GM19452 (cell line): ENCODE measurements at regions not wholly inside any gene's neighbourhood (a gene's known extent, or its start where the extent isn't known, plus 50 kb on each side); places are given as distances from the start of the nearest gene placed in this dataset.

Experiments
- ATAC-seq: cut with Tn5 transposase; IDR thresholded peaks from one replicate; pipeline ENCODE4 v1.9.1; 2021; ENCODE audit not compliant: unreplicated experiment

- ATAC-seq = no peak
Measured at GRCh38 chr4:63817196-63817865, 591.9 kb downstream of the TECRL start.

DNA sequence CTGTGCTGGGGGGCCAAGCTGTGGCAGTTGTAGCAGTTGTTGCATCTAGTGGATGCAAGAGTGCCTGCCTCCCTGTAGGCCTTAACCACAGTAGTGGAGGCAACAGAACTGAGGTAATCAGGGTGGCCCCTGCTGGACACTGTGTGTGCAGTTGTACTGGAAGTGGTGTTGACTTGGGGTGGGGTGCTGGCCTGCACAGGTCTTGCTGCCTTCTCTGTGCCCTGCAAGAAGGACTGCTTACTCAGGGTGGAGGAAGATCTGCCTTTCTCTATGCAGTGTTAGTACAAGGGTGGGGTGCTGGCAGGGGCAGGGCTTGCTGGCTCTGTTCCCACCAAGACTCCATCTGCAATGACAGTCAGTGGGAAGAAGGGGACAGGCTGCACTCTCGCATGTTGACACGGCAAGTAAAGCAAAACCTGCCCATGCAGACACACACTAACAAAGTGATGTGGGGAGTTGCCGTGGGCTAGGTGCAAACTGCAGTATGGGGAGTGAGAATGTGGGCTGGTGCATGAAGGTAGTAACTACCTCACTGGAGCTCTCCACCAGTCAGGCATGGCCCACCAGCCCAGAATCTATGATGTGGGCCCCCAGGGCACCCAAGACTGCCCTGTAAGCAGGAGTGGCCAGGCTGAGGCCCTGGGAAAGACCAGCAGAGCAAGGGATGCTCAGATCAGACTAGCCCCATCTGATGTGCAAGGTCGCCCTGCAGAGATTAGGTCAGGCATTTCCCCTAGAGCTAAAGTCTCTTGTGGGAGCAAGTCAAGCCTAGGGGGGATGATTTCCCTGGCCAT, 594.9 kb downstream of the TECRL start:
- ATAC-seq = no peak

GRCh38 chr4:63799166-63799565, 610.1 kb downstream of the TECRL start:
- ATAC-seq = no peak

DNA sequence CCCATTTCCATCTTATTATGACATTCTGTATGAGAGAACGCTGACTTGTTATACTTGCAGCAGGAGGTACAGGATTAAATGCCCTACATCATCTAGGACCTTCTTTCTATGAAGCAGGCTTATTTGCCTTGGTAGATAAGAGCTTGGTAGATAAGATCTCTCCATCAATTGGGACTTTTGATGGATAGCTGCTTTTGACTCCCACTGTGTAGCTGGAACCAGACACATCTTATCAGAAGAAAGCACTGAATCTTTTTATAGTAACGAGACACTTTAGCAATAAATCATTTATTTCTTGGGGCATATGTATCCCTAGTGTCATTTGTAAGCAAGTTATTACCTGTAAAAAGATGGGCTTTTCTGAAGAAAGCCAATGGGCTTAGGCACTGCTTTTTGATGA, 613.9 kb downstream of the TECRL start:
- ATAC-seq = no peak

DNA sequence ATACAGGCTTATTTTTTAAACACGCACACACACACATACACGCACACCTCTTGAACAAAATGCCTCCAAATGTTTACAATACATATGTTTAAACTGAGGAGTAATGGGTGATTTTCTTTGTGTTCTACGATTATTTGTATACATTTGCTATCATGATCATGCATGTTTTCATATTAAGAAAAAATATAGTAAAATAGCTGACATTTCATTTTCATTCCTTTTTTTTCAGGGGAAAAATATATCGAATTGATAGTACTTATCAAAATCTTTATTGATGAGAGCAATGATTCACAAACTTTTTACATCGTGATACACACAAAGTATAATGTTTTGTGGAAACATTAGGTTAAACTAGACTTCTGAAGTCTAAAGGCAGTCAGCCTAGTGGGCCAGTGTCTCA, 618.9 kb downstream of the TECRL start:
- ATAC-seq = no peak

DNA sequence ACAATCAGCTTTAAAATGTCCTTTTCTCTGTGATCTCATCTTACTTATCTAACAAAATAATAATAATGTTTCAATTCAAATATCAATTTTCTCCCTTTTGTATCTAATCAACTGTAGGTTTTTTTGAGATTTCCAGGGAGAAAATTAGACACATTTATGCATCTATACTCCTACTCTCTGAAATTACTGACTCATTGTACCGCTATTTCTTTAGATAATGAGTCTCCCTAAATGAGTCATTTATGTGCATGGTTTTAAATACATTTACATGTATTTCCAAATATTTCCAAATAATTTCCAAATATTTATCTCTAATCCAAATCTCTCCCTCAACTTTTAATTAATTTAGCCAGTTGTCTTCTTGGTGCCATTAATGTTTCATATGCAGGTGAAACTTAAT, 621.0 kb downstream of the TECRL start:
- ATAC-seq = no peak

DNA sequence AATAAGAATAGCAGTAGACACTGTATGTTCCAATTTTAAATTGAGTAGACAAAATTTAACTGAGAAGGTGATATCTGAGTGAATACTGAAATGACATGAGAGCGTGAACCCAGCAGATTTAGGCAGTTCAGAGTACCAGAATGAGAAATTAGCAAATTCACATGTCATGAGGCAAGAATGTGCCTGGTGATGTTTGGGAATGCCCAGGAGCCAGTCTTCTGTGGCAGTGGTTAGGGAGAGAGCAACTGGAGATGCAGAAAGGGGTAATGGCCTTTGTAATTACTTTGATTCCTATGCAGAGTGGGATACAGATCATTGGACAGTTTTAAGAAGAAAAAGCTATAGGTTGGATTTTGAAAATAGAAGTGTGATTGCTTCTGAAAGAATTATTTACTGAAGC, 621.9 kb downstream of the TECRL start:
- ATAC-seq = no peak

GRCh38 chr4:63786171-63786570, 623.1 kb downstream of the TECRL start:
- no peak for ATAC-seq

DNA sequence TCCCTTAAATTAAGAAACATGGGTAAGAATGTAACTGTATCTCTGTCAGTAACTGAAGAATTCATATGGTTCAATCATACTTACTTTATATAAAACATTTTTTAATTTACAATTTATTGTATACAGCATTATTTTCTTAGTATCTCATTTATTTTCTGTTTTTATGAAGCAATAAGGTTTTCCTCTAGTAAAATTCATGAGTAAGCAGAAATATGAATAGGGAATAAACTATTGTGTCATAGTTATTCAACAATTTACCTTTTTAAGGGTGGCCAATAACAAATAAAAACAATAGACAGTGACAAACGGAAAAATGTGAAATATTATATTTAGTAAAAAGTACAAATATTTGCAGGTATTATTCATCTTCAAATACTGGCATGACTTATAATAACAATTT, 624.4 kb downstream of the TECRL start:
- ATAC-seq = no peak

GRCh38 chr4:63777601-63778000, 631.6 kb downstream of the TECRL start:
- ATAC-seq = no peak

DNA sequence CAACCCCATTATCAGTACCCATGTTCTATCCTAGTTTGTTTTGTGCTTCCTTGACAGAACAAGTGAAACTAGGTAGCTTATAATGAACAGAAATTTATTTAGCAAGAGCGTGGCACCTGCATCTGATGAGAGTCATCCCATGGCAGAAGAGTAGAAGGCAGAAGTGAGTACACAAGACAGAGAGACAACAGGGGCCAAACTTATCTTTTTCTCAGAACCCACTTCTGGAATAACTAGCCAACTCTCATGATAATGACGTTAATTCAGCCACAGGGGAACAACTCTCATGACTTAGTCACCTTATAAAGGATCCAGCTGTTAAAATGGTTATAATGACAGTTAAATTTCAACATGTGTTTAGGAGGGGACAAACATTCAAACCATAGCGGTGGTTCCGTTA, 644.9 kb downstream of the TECRL start:
- ATAC-seq = no peak

DNA sequence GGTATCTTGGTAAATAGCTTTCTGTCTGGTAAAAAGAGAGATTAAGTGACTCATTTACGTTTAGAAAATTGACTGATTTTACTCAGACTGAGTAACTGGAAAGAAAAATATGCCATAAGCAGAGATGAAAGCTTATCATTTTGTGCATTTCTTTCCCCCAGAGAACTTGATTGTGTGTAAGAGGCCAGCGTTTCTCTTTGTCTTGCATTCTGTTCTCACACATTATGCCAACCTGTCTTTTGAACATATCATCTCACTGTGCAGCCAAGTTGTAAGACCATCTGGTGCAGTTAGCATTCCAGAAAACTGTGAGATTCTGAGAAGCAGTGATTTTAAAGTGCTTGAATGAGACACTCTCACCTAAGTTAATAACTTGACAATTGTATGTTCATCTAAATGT, 651.3 kb downstream of the TECRL start:
- no peak for ATAC-seq

GRCh38 chr4:63742882-63743281, 666.4 kb downstream of the TECRL start:
- ATAC-seq = no peak

DNA sequence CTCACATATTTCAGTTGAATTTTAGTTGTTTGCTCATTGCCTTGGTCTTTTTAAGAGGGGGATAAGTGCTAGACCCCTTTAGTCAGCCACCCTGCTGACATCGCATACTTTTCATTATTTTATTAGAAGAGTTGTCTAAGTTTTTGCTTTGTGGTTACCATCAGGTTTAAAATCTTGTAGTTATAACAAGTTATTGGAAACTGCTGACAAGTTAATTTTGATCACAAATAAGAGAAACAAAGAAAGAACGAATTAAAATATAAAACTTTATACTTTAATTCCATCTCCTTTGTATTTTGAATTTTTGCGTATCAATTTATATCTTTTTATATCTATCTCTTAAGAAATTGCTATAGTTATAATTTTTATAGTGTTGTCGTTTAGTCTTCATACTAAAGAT, 679.7 kb downstream of the TECRL start:
- ATAC-seq = no peak

DNA sequence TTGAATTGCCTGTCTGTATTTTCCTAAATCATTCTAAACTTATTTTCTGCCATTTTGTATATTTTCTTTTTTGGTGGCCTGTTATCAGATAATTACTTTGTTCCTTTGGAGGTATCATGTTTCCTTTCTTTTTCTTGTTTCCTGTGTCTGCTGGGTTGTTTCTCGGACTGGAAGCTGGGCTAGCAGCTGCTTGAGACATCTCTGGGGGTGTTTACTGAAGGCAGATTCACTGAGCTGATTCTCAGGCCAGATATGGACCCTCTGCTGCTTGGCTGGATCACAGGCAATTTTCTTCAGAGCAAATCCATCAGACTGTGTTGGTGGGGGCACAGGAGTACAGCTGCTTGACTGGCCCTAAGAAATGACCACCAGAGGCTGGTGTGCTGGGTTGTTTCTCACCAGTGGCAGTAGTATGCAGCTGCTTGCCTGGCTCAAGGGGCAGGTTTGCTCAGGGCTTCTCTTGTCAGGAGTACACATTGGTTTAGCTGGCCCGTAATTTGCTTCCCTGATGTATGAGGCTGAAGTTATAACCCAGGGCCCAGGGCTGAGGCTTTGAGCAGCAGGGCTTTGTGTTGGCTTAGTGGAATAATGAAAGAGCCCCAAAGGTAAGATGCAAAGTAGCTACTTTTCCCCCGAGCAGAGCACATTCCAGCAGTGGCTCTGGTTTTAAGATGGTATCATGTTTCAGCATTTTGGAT, 680.6 kb downstream of the TECRL start:
- ATAC-seq = no peak

DNA sequence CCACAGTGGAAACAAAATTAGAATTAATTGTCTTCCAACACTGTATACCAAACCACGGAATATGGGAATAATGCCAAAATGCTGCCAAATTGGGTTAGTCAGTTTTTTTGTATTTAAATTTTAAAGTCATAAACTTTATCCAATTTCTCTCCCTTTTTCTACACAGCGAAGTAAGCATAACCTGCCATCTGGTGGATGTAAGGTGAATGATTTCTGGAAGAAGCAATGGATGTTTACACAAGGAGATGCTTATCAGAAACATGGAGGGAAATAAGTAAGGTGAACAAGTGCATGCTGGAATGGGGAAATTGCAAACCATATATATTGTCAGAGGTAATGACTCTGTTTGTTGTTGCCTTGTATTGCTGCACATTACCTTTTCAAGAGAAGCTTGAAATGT, 691.9 kb downstream of the TECRL start:
- no peak for ATAC-seq

DNA sequence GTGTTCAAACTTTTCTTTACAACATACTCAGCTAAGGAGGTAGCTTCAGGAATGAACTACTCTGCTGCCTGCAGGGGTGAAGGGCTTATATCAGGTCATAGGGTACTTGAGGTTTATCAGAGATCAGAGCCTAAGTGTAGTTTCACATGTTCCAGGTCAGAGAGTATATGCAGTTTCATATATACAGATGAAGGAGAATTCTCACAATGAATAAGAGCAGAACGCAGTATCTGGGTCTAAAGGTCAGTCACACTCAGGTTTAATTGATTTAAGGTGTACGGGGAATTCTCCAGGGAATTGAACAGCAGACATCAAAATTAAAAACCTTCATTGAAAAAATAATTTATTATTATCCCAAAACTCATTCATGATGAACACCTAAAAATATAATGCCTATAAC, 700.6 kb downstream of the TECRL start:
- no peak for ATAC-seq

GRCh38 chr4:63700569-63700968, 708.7 kb downstream of the TECRL start:
- ATAC-seq = no peak

GRCh38 chr4:63693321-63693720, 715.9 kb downstream of the TECRL start:
- no peak for ATAC-seq

DNA sequence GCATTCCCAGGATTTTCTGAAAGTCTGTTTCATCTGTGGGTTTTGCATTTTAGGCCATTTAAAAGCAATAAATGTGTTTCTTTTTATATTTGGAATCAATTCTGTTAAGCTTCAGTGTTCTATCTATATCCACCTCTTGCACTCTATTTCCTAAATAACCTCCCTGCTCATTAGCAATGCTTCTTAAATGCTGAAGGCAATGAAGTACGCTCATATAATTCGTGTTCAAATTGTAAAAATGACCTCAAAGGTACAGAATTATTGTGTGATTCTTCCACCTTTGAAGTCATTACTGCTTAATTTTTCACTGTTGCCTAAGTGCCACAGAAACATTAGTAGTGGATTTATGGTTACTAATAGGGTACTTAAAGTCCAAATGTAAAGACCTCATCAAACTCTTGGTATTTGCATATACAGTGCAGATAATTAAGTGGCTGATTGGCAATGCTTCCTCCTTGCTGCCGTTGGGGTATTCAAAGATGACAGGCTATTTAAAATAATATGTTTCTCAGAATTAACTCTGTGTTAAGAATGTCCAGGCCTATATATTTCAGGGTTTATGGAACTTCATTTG, 730.8 kb downstream of the TECRL start:
- ATAC-seq = no peak

- ATAC-seq = no peak
Measured at GRCh38 chr4:63670735-63671134, 738.5 kb downstream of the TECRL start.

DNA sequence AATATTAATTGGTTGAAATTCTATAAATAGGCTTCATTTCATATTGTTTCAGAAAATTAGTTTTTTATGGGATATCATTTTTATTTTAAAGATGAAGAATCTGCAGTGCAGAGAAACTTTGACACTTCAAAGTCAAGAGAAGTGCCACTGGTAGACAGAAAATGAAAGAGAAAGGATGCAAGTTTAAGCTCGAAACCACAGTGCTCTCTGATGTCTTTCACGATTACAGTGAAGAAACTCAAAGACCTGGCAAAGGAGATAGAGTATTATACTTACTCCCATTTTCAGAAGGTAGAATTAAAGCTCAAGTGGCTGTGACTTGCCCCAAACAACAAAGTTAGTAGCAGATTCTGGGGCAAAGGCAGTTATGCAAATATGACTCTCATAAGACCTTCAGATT, 745.4 kb downstream of the TECRL start:
- ATAC-seq = no peak
